GM12891 (cell line): ENCODE measurements at regions not wholly inside any gene's neighbourhood (a gene's known extent, or its start where the extent isn't known, plus 50 kb on each side); places are given as distances from the start of the nearest gene placed in this dataset.

ENCODE experiments used
- PAX5 ChIP-seq: IDR thresholded peaks from 2 replicates; pipeline ENCODE4 v1.6.1; 2011; ENCODE audit warnings: low read length, moderate library complexity, mild to moderate bottlenecking; ENCODE audit not compliant: insufficient read depth, severe bottlenecking
- POLR2A ChIP-seq: IDR thresholded peaks from 2 replicates; pipeline ENCODE4 v1.6.1; 2011; ENCODE audit warnings: low read depth, low read length, control low read depth
- POLR2AphosphoS5 ChIP-seq: IDR thresholded peaks from 2 replicates; pipeline ENCODE4 v1.6.1; 2011; ENCODE audit warnings: low read depth, low read length, control low read depth
- SPI1 ChIP-seq: IDR thresholded peaks from 2 replicates; pipeline ENCODE4 v1.6.1; 2011; ENCODE audit warnings: low read depth, low read length, control low read depth
- TAF1 ChIP-seq: IDR thresholded peaks from 2 replicates; pipeline ENCODE4 v1.6.1; 2011; ENCODE audit warnings: low read depth, low read length, control low read depth

DNA sequence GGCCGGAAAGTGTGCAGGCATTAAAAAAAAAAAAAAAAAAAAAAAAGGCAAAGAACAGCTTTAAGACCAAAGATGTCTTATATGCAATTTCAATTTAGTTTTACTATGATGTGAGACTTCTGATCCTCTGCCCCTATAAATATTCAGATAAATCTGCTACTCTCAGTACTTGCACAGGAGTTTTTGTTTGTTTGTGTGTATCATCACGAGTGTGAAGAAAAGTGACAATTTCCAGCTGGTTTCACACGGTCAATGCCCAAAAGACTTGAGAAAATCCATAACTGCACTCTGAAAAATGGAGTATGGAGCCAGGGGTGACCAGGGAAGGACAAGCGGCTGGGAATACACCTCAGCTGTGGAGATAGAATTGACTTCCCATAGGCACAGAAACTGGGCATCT is 757.7 kb downstream of the C6orf118 start:
- TF ChIP-seq POLR2A (no peak), POLR2AphosphoS5 (no peak), SPI1 (no peak), PAX5 (no peak), TAF1 (no peak)
